ENCODE measurements at regions not wholly inside any gene's neighbourhood (a gene's known extent, or its start where the extent isn't known, plus 50 kb on each side); places are given as distances from the start of the nearest gene placed in this dataset.

DNA sequence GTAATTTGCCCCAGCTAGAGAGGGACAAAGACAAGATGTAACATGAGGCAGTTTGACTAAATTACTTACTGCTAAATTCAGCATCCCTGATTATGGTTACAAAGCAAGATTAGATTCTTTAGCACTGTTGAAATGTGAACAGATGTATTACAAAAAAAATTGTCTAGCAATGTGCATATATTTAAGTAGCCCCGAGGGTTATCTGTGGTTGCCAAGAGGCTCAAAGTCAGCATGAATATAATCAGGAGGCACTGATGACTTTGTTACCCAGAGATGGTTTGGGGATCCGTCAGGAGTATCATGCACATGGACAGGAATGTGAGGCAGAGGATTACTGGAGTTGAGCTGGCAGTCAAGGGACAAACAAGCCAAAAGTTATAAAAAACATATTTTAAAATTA, 356.9 kb upstream of the CCDC196 start:
- TF ChIP-seq, protein P1, sequence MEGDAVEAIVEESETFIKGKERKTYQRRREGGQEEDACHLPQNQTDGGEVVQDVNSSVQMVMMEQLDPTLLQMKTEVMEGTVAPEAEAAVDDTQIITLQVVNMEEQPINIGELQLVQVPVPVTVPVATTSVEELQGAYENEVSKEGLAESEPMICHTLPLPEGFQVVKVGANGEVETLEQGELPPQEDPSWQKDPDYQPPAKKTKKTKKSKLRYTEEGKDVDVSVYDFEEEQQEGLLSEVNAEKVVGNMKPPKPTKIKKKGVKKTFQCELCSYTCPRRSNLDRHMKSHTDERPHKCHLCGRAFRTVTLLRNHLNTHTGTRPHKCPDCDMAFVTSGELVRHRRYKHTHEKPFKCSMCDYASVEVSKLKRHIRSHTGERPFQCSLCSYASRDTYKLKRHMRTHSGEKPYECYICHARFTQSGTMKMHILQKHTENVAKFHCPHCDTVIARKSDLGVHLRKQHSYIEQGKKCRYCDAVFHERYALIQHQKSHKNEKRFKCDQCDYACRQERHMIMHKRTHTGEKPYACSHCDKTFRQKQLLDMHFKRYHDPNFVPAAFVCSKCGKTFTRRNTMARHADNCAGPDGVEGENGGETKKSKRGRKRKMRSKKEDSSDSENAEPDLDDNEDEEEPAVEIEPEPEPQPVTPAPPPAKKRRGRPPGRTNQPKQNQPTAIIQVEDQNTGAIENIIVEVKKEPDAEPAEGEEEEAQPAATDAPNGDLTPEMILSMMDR (conservative IDR thresholded peaks at IDR 0.05 in 1 of 2, IDR thresholded peaks at IDR 0.05 in 1 of 2; ENCODE audit: low read depth in 1 of 2, low read length in 2 of 2) = no peak
- no peak for TF ChIP-seq EZH2 (IDR thresholded peaks at IDR 0.05; ENCODE audit: low read length, missing control alignments)
- Histone ChIP-seq H2AFZ (ENCODE audit: low read length) (no peak overlapping the region), H3K4me2 (ENCODE audit: extremely low read depth, insufficient read depth, low read length) (no peak overlapping the region), H3K9ac (ENCODE audit: insufficient read depth, low read length) (no peak overlapping the region), H3K27ac (ENCODE audit: insufficient read depth, low read length) (no peak overlapping the region), H3K4me1 (ENCODE audit: control insufficient read depth, extremely low read depth, insufficient read depth, low read length) (no peaks in the 10 kb centered on the region), H3K4me3 (replicated peaks in 1 of 4; ENCODE audit: control extremely low read depth in 1 of 4, insufficient read depth in 1 of 4, low read depth in 3 of 4, low read length in 4 of 4) (no peak overlapping the region), H3K27me3 (ENCODE audit: control insufficient read depth, insufficient read depth, low read length) (no peaks in the 10 kb centered on the region), H3K9me3 (ENCODE audit: control insufficient read depth, insufficient read depth, low read depth, low read length) (no peaks in the 10 kb centered on the region), H3K36me3 (ENCODE audit: control insufficient read depth, insufficient read depth, low read length) (no peaks in the 10 kb centered on the region), H3K79me2 (ENCODE audit: control insufficient read depth, insufficient read depth, low read length) (no peaks in the 10 kb centered on the region), H4K20me1 (ENCODE audit: control insufficient read depth, extremely low read depth, insufficient read depth, low read length) (no peaks in the 10 kb centered on the region)
- no peak for DNase-seq (ENCODE audit: low read depth in 2 of 2)

DNA sequence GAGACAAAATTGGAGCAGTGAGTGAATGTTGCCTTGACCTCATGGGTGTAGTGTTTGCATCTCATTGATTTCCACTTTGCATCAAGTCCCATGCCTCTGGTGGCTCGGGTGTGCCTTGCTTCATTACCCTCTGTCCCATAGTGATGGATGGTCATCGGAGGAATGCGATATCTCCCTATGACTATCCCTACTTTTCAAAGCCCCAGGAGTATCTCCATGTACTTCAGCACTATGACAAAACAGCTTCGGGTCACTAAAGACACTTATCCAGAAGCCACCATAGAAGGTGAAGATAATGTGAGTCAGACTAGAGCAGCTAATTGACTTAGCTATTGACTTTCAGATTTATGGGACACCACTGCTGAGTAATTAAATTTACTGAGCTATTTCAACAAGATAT, 355.1 kb upstream of the CCDC196 start:
- Histone ChIP-seq H3K9ac (ENCODE audit: insufficient read depth, low read length) (no peak overlapping the region), H3K79me2 (ENCODE audit: control insufficient read depth, insufficient read depth, low read length) (no peaks in the 10 kb centered on the region)

DNA sequence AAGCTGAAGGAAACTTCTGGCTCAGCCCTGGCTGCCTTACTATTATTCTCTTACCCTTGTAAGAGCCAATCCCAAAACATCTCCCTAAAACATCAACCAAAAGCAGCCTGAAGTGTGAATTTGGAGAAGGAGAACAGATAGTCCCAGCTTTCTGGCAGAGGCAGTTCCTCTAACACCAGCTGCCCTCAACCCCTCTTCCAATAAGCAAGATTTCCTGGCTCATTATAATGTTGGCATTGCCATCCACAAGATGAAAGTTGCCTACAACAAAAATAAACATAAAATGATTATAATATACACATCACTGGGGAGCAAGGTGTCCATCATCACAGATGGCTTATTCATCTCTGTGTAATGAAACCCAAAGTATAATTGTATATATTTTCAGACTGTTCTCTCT, 352.5 kb upstream of the CCDC196 start:
- Histone ChIP-seq H3K9me3 (ENCODE audit: control insufficient read depth, insufficient read depth, low read depth, low read length) (no peaks in the 10 kb centered on the region), H3K36me3 (ENCODE audit: control insufficient read depth, insufficient read depth, low read length) (no peaks in the 10 kb centered on the region), H4K20me1 (ENCODE audit: control insufficient read depth, extremely low read depth, insufficient read depth, low read length) (no peaks in the 10 kb centered on the region), H3K27ac (ENCODE audit: insufficient read depth, low read length) (no peak overlapping the region), H3K4me2 (ENCODE audit: extremely low read depth, insufficient read depth, low read length) (no peak overlapping the region), H3K4me3 (replicated peaks in 1 of 4; ENCODE audit: control extremely low read depth in 1 of 4, insufficient read depth in 1 of 4, low read depth in 3 of 4, low read length in 4 of 4) (no peak overlapping the region), H3K9ac (ENCODE audit: insufficient read depth, low read length) (no peak overlapping the region), H2AFZ (ENCODE audit: low read length) (no peak overlapping the region), H3K4me1 (ENCODE audit: control insufficient read depth, extremely low read depth, insufficient read depth, low read length) (no peaks in the 10 kb centered on the region), H3K27me3 (ENCODE audit: control insufficient read depth, insufficient read depth, low read length) (no peaks in the 10 kb centered on the region), H3K79me2 (ENCODE audit: control insufficient read depth, insufficient read depth, low read length) (no peaks in the 10 kb centered on the region)
- no peak for DNase-seq (ENCODE audit: low read depth in 2 of 2)
- no peak for TF ChIP-seq EZH2 (IDR thresholded peaks at IDR 0.05; ENCODE audit: low read length, missing control alignments)
- TF ChIP-seq, protein P1 (conservative IDR thresholded peaks at IDR 0.05 in 1 of 2, IDR thresholded peaks at IDR 0.05 in 1 of 2; ENCODE audit: low read depth in 1 of 2, low read length in 2 of 2) = no peak

More for the DNA sequence above, 355.1 kb upstream of the CCDC196 start:
- H3K4me2 ChIP-seq (ENCODE audit: extremely low read depth, insufficient read depth, low read length) = no peak overlapping the region
- H2AFZ ChIP-seq (ENCODE audit: low read length) = no peak overlapping the region
- H3K27ac ChIP-seq (ENCODE audit: insufficient read depth, low read length) = no peak overlapping the region
- TF ChIP-seq, protein P1 (conservative IDR thresholded peaks at IDR 0.05 in 1 of 2, IDR thresholded peaks at IDR 0.05 in 1 of 2; ENCODE audit: low read depth in 1 of 2, low read length in 2 of 2) = no peak
- no peak for TF ChIP-seq EZH2 (IDR thresholded peaks at IDR 0.05; ENCODE audit: low read length, missing control alignments)
- H3K4me3 ChIP-seq (replicated peaks in 1 of 4; ENCODE audit: control extremely low read depth in 1 of 4, insufficient read depth in 1 of 4, low read depth in 3 of 4, low read length in 4 of 4) = no peak overlapping the region
- no peaks in the 10 kb centered on the region for H4K20me1 ChIP-seq (ENCODE audit: control insufficient read depth, extremely low read depth, insufficient read depth, low read length)
- H3K9me3 ChIP-seq (ENCODE audit: control insufficient read depth, insufficient read depth, low read depth, low read length) = no peaks in the 10 kb centered on the region
- no peaks in the 10 kb centered on the region for H3K36me3 ChIP-seq (ENCODE audit: control insufficient read depth, insufficient read depth, low read length)
- H3K27me3 ChIP-seq (ENCODE audit: control insufficient read depth, insufficient read depth, low read length) = no peaks in the 10 kb centered on the region
- H3K4me1 ChIP-seq (ENCODE audit: control insufficient read depth, extremely low read depth, insufficient read depth, low read length) = no peaks in the 10 kb centered on the region
- no peak for DNase-seq (ENCODE audit: low read depth in 2 of 2)

Measured in fibroblast of lung (primary cell).